ENCODE measurements at regions not wholly inside any gene's neighbourhood (a gene's known extent, or its start where the extent isn't known, plus 50 kb on each side); places are given as distances from the start of the nearest gene placed in this dataset.

- Histone ChIP-seq H2AFZ (ENCODE audit: low read length) (no peak overlapping the region), H3K79me2 (ENCODE audit: insufficient read depth, low read depth, low read length) (no peaks in the 10 kb centered on the region), H3K27ac (ENCODE audit: low read depth, low read length, poor library complexity, severe bottlenecking) (no peak overlapping the region), H3K4me2 (ENCODE audit: low read length) (no peak overlapping the region), H3K4me3 (ENCODE audit: low read depth, low read length, poor library complexity, severe bottlenecking) (no peak overlapping the region), H3K4me1 (ENCODE audit: insufficient read depth, low read length, poor library complexity, severe bottlenecking) (no peaks in the 10 kb centered on the region), H3K36me3 (ENCODE audit: insufficient read depth, low read length) (no peaks in the 10 kb centered on the region), H3K9me2 (ENCODE audit: insufficient read depth, low read length) (no peaks in the 10 kb centered on the region), H4K20me1 (ENCODE audit: insufficient read depth, low read length) (no peaks in the 10 kb centered on the region), H3K9me3 (ENCODE audit: low read length) (no peaks in the 10 kb centered on the region)
- TF ChIP-seq EZH2phosphoT487 (IDR thresholded peaks at IDR 0.05; ENCODE audit: borderline replicate concordance, low read depth, low read length) (no peak), CTCF (conservative IDR thresholded peaks at IDR 0.05; ENCODE audit: low read length) (no peak)
- BruUV-seq (replicated peaks): no TSS peak
- intact Hi-C loops (cut with micrococcal nuclease; ENCODE audit: unreplicated experiment): no loop called here
- DNase-seq (ENCODE audit: low spot score): no peak
- CTCF ChIA-PET (ENCODE audit: unreplicated experiment): no interaction called here
- POLR2A ChIA-PET: interaction anchor here (0.8 kb wide), 1 partner anchor 21 kb away, joined by 4 read pairs; no protein-coding TSS in a partner anchor
These were observed 395.6 kb downstream of the SETD4 start for GRCh38 chr21:35664683-35665082.

GRCh38 chr21:35663856-35664606, 396.3 kb downstream of the SETD4 start:
- Histone ChIP-seq H3K9me3 (ENCODE audit: low read length) (no peaks in the 10 kb centered on the region), H3K4me1 (ENCODE audit: insufficient read depth, low read length, poor library complexity, severe bottlenecking) (no peaks in the 10 kb centered on the region), H3K27ac (ENCODE audit: low read depth, low read length, poor library complexity, severe bottlenecking) (no peak overlapping the region), H3K9me2 (ENCODE audit: insufficient read depth, low read length) (no peaks in the 10 kb centered on the region), H3K4me3 (ENCODE audit: low read depth, low read length, poor library complexity, severe bottlenecking) (no peak overlapping the region), H3K36me3 (ENCODE audit: insufficient read depth, low read length) (no peaks in the 10 kb centered on the region), H4K20me1 (ENCODE audit: insufficient read depth, low read length) (no peaks in the 10 kb centered on the region), H2AFZ (ENCODE audit: low read length) (no peak overlapping the region), H3K79me2 (ENCODE audit: insufficient read depth, low read depth, low read length) (no peaks in the 10 kb centered on the region), H3K4me2 (ENCODE audit: low read length) (no peak overlapping the region)
- intact Hi-C loops (cut with micrococcal nuclease; ENCODE audit: unreplicated experiment): no loop called here
- no peak for DNase-seq (ENCODE audit: low spot score)
- no TSS peak for BruUV-seq (replicated peaks)
- ChIA-PET CTCF (ENCODE audit: unreplicated experiment) (no interaction called here), POLR2A (interaction anchor here (0.6 to 0.8 kb wide), 2 partner anchors 22 to 30 kb away, joined by 3 to 4 read pairs; no protein-coding TSS in a partner anchor)
- TF ChIP-seq CTCF (conservative IDR thresholded peaks at IDR 0.05; ENCODE audit: low read length): no peak
- TF ChIP-seq EZH2phosphoT487 (IDR thresholded peaks at IDR 0.05; ENCODE audit: borderline replicate concordance, low read depth, low read length): no peak

GRCh38 chr21:35658242-35658641, 402.1 kb downstream of the SETD4 start:
- H4K20me1 ChIP-seq (ENCODE audit: insufficient read depth, low read length): no peaks in the 10 kb centered on the region
- intact Hi-C loops (cut with micrococcal nuclease; ENCODE audit: unreplicated experiment): no loop called here
- H2AFZ ChIP-seq (ENCODE audit: low read length): no peak overlapping the region
- H3K79me2 ChIP-seq (ENCODE audit: insufficient read depth, low read depth, low read length): no peaks in the 10 kb centered on the region
- CTCF ChIA-PET (ENCODE audit: unreplicated experiment): no interaction called here
- POLR2A ChIA-PET: no interaction called here
- no peak overlapping the region for H3K4me2 ChIP-seq (ENCODE audit: low read length)
- H3K4me3 ChIP-seq (ENCODE audit: low read depth, low read length, poor library complexity, severe bottlenecking): no peak overlapping the region
- no peaks in the 10 kb centered on the region for H3K9me2 ChIP-seq (ENCODE audit: insufficient read depth, low read length)
- no peaks in the 10 kb centered on the region for H3K9me3 ChIP-seq (ENCODE audit: low read length)
- TF ChIP-seq CTCF (conservative IDR thresholded peaks at IDR 0.05; ENCODE audit: low read length): no peak
- H3K27ac ChIP-seq (ENCODE audit: low read depth, low read length, poor library complexity, severe bottlenecking): no peak overlapping the region
- no peaks in the 10 kb centered on the region for H3K4me1 ChIP-seq (ENCODE audit: insufficient read depth, low read length, poor library complexity, severe bottlenecking)
- H3K36me3 ChIP-seq (ENCODE audit: insufficient read depth, low read length): no peaks in the 10 kb centered on the region
- no peak for DNase-seq (ENCODE audit: low spot score)
- BruUV-seq (replicated peaks): no TSS peak

All from OCI-LY7 (cell line).